Activated CD4-positive, alpha-beta T cell treated with anti-CD3 and anti-CD28 coated beads, Interleukin-2, amount 50 U/mL, for 48 hours (primary cell): ENCODE measurements at regions not wholly inside any gene's neighbourhood (a gene's known extent, or its start where the extent isn't known, plus 50 kb on each side); places are given as distances from the start of the nearest gene placed in this dataset.

Experiments used
- DNase-seq, 2 experiments: peaks; one replicate each; pipeline ENCODE4 v3.0.0-alpha.2; 2020

- no peak for DNase-seq
These were observed 358.6 kb upstream of the ASIC2 start for GRCh38 chr17:33651686-33652085.

- no peak for DNase-seq
These were observed 359.8 kb upstream of the ASIC2 start for GRCh38 chr17:33652731-33653398.

- no peak for DNase-seq
These were observed 360.3 kb upstream of the ASIC2 start for GRCh38 chr17:33653399-33653788.

GRCh38 chr17:33657181-33657580 is 364.1 kb upstream of the ASIC2 start:
- no peak for DNase-seq

- no peak for DNase-seq
These were observed 368.9 kb upstream of the ASIC2 start for GRCh38 chr17:33661975-33662374.

GRCh38 chr17:33664116-33664840 is 371.2 kb upstream of the ASIC2 start:
- no peak for DNase-seq

GRCh38 chr17:33667052-33667509 is 374.0 kb upstream of the ASIC2 start:
- peak; percentile 12 to 18 for DNase-seq

GRCh38 chr17:33667671-33668070 is 374.6 kb upstream of the ASIC2 start:
- no peak for DNase-seq

GRCh38 chr17:33668516-33668915 is 375.4 kb upstream of the ASIC2 start:
- DNase-seq: no peak

- no peak for DNase-seq
These were observed 378.4 kb upstream of the ASIC2 start for GRCh38 chr17:33671491-33671890.

GRCh38 chr17:33674685-33675084 is 381.6 kb upstream of the ASIC2 start:
- DNase-seq: peak; percentile 36 to 59

- DNase-seq: no peak
These were observed 383.3 kb upstream of the ASIC2 start for GRCh38 chr17:33676444-33676843.

GRCh38 chr17:33679595-33679994 is 386.5 kb upstream of the ASIC2 start:
- DNase-seq: no peak

GRCh38 chr17:33680472-33680871 is 387.4 kb upstream of the ASIC2 start:
- no peak for DNase-seq

GRCh38 chr17:33682599-33682998 is 389.5 kb upstream of the ASIC2 start:
- DNase-seq: no peak

GRCh38 chr17:33684735-33685134 is 391.6 kb upstream of the ASIC2 start:
- DNase-seq: no peak

GRCh38 chr17:33686171-33686570 is 393.1 kb upstream of the ASIC2 start:
- peak; percentile 26 to 47 for DNase-seq

- no peak for DNase-seq
These were observed 394.7 kb upstream of the ASIC2 start for GRCh38 chr17:33687831-33688230.

GRCh38 chr17:33688771-33689170 is 395.7 kb upstream of the ASIC2 start:
- no peak for DNase-seq

- DNase-seq: no peak
These were observed 396.6 kb upstream of the ASIC2 start for GRCh38 chr17:33689725-33690124.

- DNase-seq: no peak
These were observed 402.3 kb upstream of the ASIC2 start for GRCh38 chr17:33695431-33695830.

GRCh38 chr17:33696102-33696501 is 403.0 kb upstream of the ASIC2 start:
- DNase-seq: no peak

GRCh38 chr17:33697557-33697956 is 404.5 kb upstream of the ASIC2 start:
- no peak for DNase-seq

GRCh38 chr17:33701910-33702309 is 408.8 kb upstream of the ASIC2 start:
- no peak for DNase-seq

- no peak for DNase-seq
These were observed 411.8 kb upstream of the ASIC2 start for GRCh38 chr17:33704856-33705255.
